Hematopoietic multipotent progenitor cell (in vitro differentiated cells): ENCODE measurements at regions not wholly inside any gene's neighbourhood (a gene's known extent, or its start where the extent isn't known, plus 50 kb on each side); places are given as distances from the start of the nearest gene placed in this dataset. TPM values are rescaled to one million over a fixed set of nuclear protein-coding genes. Genes with fewer than 3 reads are reported as not detected.

Source experiments
- small RNA-seq: library from RNA; depleted of rRNA; stranded (forward); fragments of <200 nt; gene quantifications from one replicate; pipeline ENCODE3, GENCODE V24; 2012

Small RNA genes lying in the stretch of these regions (small RNA-seq; reads per million reads assigned to genes)
- not detected for gene IGKJ1
- not detected for gene IGKJ3
- not detected for gene IGKJ4
- not detected for gene IGKJ5
- not detected for gene IGKV1-35
- not detected for gene IGKV2-19
- gene IGKV2-36 = not detected
- gene IGKV2-38 = not detected
- not detected for gene IGKV3-25
- gene IGKV7-3 = not detected
- gene MIR4436A = not detected
